Mesenchymal stem cell (in vitro differentiated cells and primary cell): ENCODE measurements at regions not wholly inside any gene's neighbourhood (a gene's known extent, or its start where the extent isn't known, plus 50 kb on each side); places are given as distances from the start of the nearest gene placed in this dataset.
A peak's percentile ranks its signal among the peaks of the same experiment; 100 is the strongest.
"Not testable (repeated sequence)": the region's sequence is repeated elsewhere in the genome, so short reads cannot be mapped to it uniquely, and the experiment has no call there.

Experiments used
- DNase-seq: peaks from one replicate; pipeline ENCODE4 v3.0.0-alpha.2; 2013
- H2AFZ ChIP-seq: one replicate; pipeline ENCODE4 v1.6.1; 2013; ENCODE audit warnings: low read depth, mild to moderate bottlenecking, control low read depth, inconsistent platforms, low read length, moderate library complexity
- H2AK5ac ChIP-seq: 2 replicates; pipeline ENCODE4 v1.6.1; 2013; ENCODE audit warnings: low read length, moderate library complexity, mild to moderate bottlenecking, inconsistent platforms; ENCODE audit not compliant: severe bottlenecking
- H2BK120ac ChIP-seq: one replicate; pipeline ENCODE4 v1.6.1; 2013; ENCODE audit warnings: low read depth, mild to moderate bottlenecking, inconsistent platforms, low read length, moderate library complexity
- H2BK12ac ChIP-seq, 2 experiments: one replicate each; pipeline ENCODE4 v1.6.1; 2013; ENCODE audit warnings: inconsistent platforms in 2 of 2, low read length in 2 of 2, mild to moderate bottlenecking in 2 of 2, moderate library complexity in 2 of 2, control low read depth in 1 of 2
- H2BK15ac ChIP-seq: one replicate; pipeline ENCODE4 v1.6.1; 2013; ENCODE audit warnings: mild to moderate bottlenecking, low read depth, inconsistent platforms; ENCODE audit not compliant: poor library complexity, severe bottlenecking
- H2BK5ac ChIP-seq: 2 replicates; pipeline ENCODE4 v1.6.1; 2013; ENCODE audit warnings: low read depth, mild to moderate bottlenecking, low read length, control low read depth, inconsistent platforms; ENCODE audit not compliant: poor library complexity, severe bottlenecking
- H3K14ac ChIP-seq, 2 experiments: one replicate each; pipeline ENCODE4 v1.6.1; 2013; ENCODE audit warnings: inconsistent platforms in 2 of 2, low read length in 2 of 2, control low read depth in 1 of 2, mild to moderate bottlenecking in 1 of 2, moderate library complexity in 1 of 2
- H3K18ac ChIP-seq, 2 experiments: one replicate each; pipeline ENCODE4 v1.6.1; 2013; ENCODE audit warnings: inconsistent platforms in 2 of 2, low read length in 2 of 2, control low read depth in 1 of 2, low read depth in 1 of 2, mild to moderate bottlenecking in 1 of 2
- H3K23ac ChIP-seq, 2 experiments: one replicate each; pipeline ENCODE4 v1.6.1; 2013; ENCODE audit warnings: inconsistent platforms in 2 of 2, low read length in 2 of 2, mild to moderate bottlenecking in 2 of 2, moderate library complexity in 2 of 2, control low read depth in 1 of 2
- H3K27ac ChIP-seq: 2 replicates; pipeline ENCODE4 v1.5.1; 2013; ENCODE audit warnings: mild to moderate bottlenecking, moderate library complexity, low read length, control low read depth, inconsistent platforms; ENCODE audit not compliant: poor library complexity, severe bottlenecking
- H3K27me3 ChIP-seq, 2 experiments: 2 replicates each; pipeline versions ENCODE4 v1.6.1 to v1.7.0; 2013; ENCODE audit warnings: low read length in 2 of 2, mild to moderate bottlenecking in 2 of 2, moderate library complexity in 2 of 2, control low read depth in 1 of 2, inconsistent platforms in 1 of 2; ENCODE audit not compliant: control insufficient read depth in 1 of 2, insufficient read depth in 1 of 2
- H3K36me3 ChIP-seq, 2 experiments: 2 replicates each; pipeline versions ENCODE4 v1.6.1 to v1.7.0; 2013; ENCODE audit warnings: low read length in 2 of 2, control low read depth in 1 of 2, inconsistent platforms in 1 of 2, low read depth in 1 of 2, mild to moderate bottlenecking in 1 of 2; ENCODE audit not compliant: insufficient read depth in 2 of 2, control insufficient read depth in 1 of 2
- H3K4ac ChIP-seq, 2 experiments: one replicate each; pipeline ENCODE4 v1.6.1; 2013; ENCODE audit warnings: inconsistent platforms in 2 of 2, low read length in 2 of 2, mild to moderate bottlenecking in 2 of 2, moderate library complexity in 2 of 2, control low read depth in 1 of 2, low read depth in 1 of 2
- H3K4me1 ChIP-seq: 2 replicates; pipeline ENCODE4 v1.6.1; 2013; ENCODE audit warnings: low read depth, low read length, control low read depth; ENCODE audit not compliant: control insufficient read depth, insufficient read depth
- H3K4me2 ChIP-seq: 2 replicates; pipeline ENCODE4 v1.6.1; 2013; ENCODE audit warnings: low read length, mild to moderate bottlenecking, inconsistent platforms; ENCODE audit not compliant: poor library complexity, severe bottlenecking
- H3K4me3 ChIP-seq, 2 experiments: 2 replicates each; pipeline versions ENCODE4 v1.5.1 to v1.7.0; 2013; ENCODE audit warnings: low read length in 2 of 2, mild to moderate bottlenecking in 2 of 2, control low read depth in 1 of 2, low read depth in 1 of 2; ENCODE audit not compliant: insufficient read depth in 1 of 2
- H3K79me1 ChIP-seq: replicated peaks from 2 replicates; pipeline ENCODE4 v1.6.1; 2013; ENCODE audit warnings: mild to moderate bottlenecking, control low read depth, low read length, inconsistent platforms; ENCODE audit not compliant: poor library complexity, severe bottlenecking
- H3K9ac ChIP-seq: 2 replicates; pipeline ENCODE4 v1.7.0; 2013; ENCODE audit warnings: mild to moderate bottlenecking, low read length, moderate library complexity
- H3K9me3 ChIP-seq: 2 replicates; pipeline ENCODE4 v1.7.0; 2013; ENCODE audit warnings: mild to moderate bottlenecking, low read length; ENCODE audit not compliant: control insufficient read depth
- H4K8ac ChIP-seq: one replicate; pipeline ENCODE4 v1.6.1; 2013; ENCODE audit warnings: inconsistent platforms, mild to moderate bottlenecking, low read length, moderate library complexity
- H4K91ac ChIP-seq: one replicate; pipeline ENCODE4 v1.6.1; 2013; ENCODE audit warnings: mild to moderate bottlenecking, low read length, inconsistent platforms
- WGBS: methylation state at CpG from one replicate; pipeline ENCODE4 v1.1.7; 2013; ENCODE audit warnings: mixed read lengths; 5-methylcytosine and 5-hydroxymethylcytosine counted together

GRCh38 chr20:30893346-30894314, 363.8 kb upstream of the DEFB115 start:
- DNase-seq, H3K4me2 ChIP-seq, H3K14ac ChIP-seq, H3K9ac ChIP-seq, H2BK15ac ChIP-seq, H3K4me1 ChIP-seq, H2AK5ac ChIP-seq, H2BK120ac ChIP-seq, H4K91ac ChIP-seq, H3K27ac ChIP-seq, H3K18ac ChIP-seq, H2BK12ac ChIP-seq, H2BK5ac ChIP-seq, H3K23ac ChIP-seq, H3K4ac ChIP-seq, H2AFZ ChIP-seq, H3K36me3 ChIP-seq, H4K8ac ChIP-seq, H3K79me1 ChIP-seq, H3K9me3 ChIP-seq, H3K4me3 ChIP-seq: not testable (repeated sequence)
- H3K27me3 ChIP-seq, result peaks cover 18 to 24% of the 10 kb centered on the region in 2 experiments
- 60% methylated on average over 24 of the region's 48 CpGs for WGBS

- not testable (repeated sequence) for H3K36me3 ChIP-seq, H4K91ac ChIP-seq, H2BK5ac ChIP-seq, H3K4me3 ChIP-seq, H2BK120ac ChIP-seq, DNase-seq, H2AFZ ChIP-seq, H3K4me1 ChIP-seq, H3K27ac ChIP-seq, H4K8ac ChIP-seq, H3K4me2 ChIP-seq, H2BK12ac ChIP-seq, H3K14ac ChIP-seq, H3K9me3 ChIP-seq, H2BK15ac ChIP-seq, H3K79me1 ChIP-seq, H2AK5ac ChIP-seq, H3K18ac ChIP-seq, H3K23ac ChIP-seq, H3K9ac ChIP-seq, H3K4ac ChIP-seq
- peaks cover 24 to 26% of the 10 kb centered on the region in 2 experiments for H3K27me3 ChIP-seq
- WGBS, result 51% methylated on average over 35 of the region's 35 CpGs
These were observed 362.6 kb upstream of the DEFB115 start for GRCh38 chr20:30894707-30895353.

DNA sequence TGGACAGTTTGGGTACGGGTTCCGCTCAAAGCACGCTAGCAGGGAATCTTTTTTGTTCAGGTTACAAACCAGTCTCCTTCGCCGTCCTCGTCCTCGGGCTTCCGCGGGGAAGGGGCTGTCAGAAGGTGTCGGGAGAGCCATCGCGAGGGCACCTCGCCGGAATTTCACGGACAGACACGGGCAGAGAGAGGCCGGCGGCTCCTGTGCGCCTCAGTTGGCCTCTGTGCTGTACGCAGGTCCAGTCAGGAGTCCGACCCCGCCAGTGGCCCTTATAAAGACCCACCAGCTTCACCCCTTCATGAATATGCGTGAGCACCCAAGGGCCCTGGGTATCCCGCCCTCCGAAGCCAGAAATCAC, 362.1 kb upstream of the DEFB115 start:
- not testable (repeated sequence) for H2AFZ ChIP-seq, H3K4me2 ChIP-seq, H3K14ac ChIP-seq, H2BK120ac ChIP-seq, H2BK15ac ChIP-seq, H2BK5ac ChIP-seq, H4K8ac ChIP-seq, H3K4me3 ChIP-seq, H2AK5ac ChIP-seq, DNase-seq, H3K27ac ChIP-seq, H3K9me3 ChIP-seq, H3K9ac ChIP-seq, H2BK12ac ChIP-seq, H3K4me1 ChIP-seq, H3K23ac ChIP-seq, H3K36me3 ChIP-seq, H3K4ac ChIP-seq, H3K79me1 ChIP-seq, H3K18ac ChIP-seq, H4K91ac ChIP-seq
- peaks cover 26 to 27% of the 10 kb centered on the region in 2 experiments for H3K27me3 ChIP-seq
- WGBS, result 59% methylated on average over 6 of the region's 25 CpGs

DNA sequence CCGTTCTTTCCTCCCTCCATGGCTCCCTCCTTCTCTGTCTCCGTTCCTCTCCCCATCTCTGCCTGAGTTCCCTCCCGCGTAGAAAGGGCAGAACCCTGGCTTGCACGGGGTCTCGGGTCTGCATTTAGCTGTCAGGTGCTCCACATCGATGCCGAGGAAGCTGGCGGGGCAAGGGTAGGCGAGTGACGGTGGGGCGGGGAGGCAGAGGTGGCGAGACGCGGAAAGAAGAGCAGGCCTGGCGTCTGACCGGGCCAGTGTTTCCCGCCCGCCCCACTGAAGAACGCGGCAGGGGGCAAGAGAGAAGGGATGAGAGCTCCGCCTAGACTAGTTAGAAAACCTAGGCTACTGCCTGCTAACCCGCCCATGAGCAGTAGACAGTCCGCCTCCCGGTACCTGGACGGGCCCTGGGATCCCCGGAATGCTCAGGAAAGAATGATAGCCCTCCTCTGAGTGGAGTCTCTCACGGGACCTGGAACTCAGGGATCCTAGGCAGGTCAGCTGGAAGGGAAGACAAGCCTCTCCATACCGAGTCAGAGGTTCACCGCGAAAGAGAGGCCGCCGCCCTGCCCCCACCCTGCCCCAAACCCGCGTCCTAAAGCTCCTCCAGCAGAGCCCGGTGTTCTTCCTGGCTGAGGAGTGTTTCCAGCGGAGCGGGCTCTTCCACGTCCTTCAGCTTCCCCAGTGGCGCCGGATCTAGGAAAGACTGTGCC, 357.9 kb upstream of the DEFB115 start:
- H3K9me3 ChIP-seq, H3K4me1 ChIP-seq, H2BK15ac ChIP-seq, H2AFZ ChIP-seq, H3K79me1 ChIP-seq, H2AK5ac ChIP-seq, H3K14ac ChIP-seq, H3K4me2 ChIP-seq, H3K18ac ChIP-seq, H2BK12ac ChIP-seq, H3K23ac ChIP-seq, DNase-seq, H3K27ac ChIP-seq, H4K91ac ChIP-seq, H4K8ac ChIP-seq, H2BK5ac ChIP-seq, H3K4ac ChIP-seq, H3K36me3 ChIP-seq, H3K9ac ChIP-seq, H2BK120ac ChIP-seq: not testable (repeated sequence)
- WGBS, result 55% methylated on average over 41 of the region's 41 CpGs
- Histone ChIP-seq H3K4me3 (peak overlapping the region in 1 of 2 experiments; percentile 66), H3K27me3 (peaks cover 13 to 20% of the 10 kb centered on the region in 2 experiments)
